Dendritic cell treated with granulocyte-macrophage colony-stimulating factor and Interleukin-4, amounts not matched to agents 40 ng/mL and 50 ng/mL, for 4 days (primary cell): ENCODE measurements at regions not wholly inside any gene's neighbourhood (a gene's known extent, or its start where the extent isn't known, plus 50 kb on each side); places are given as distances from the start of the nearest gene placed in this dataset.

Source experiments
- H3K27ac Mint-ChIP-seq: one replicate; pipeline ENCODE4 v1.8.0; 2022; ENCODE audit warnings: mild to moderate bottlenecking, mixed read lengths
- H3K27me3 Mint-ChIP-seq: one replicate; pipeline ENCODE4 v1.8.0; 2022; ENCODE audit warnings: mild to moderate bottlenecking, mixed read lengths
- H3K36me3 Mint-ChIP-seq: one replicate; pipeline ENCODE4 v1.8.0; 2022; ENCODE audit warnings: low read depth, mixed read lengths
- H3K4me1 Mint-ChIP-seq: one replicate; pipeline ENCODE4 v1.8.0; 2022; ENCODE audit warnings: low read depth, mixed read lengths
- H3K4me3 Mint-ChIP-seq: one replicate; pipeline ENCODE4 v1.8.0; 2022; ENCODE audit warnings: mild to moderate bottlenecking, moderate library complexity, mixed read lengths
- H3K9me3 Mint-ChIP-seq: one replicate; pipeline ENCODE4 v1.8.0; 2022; ENCODE audit warnings: mixed read lengths
- intact Hi-C: fragments of 100-400 bp; cut with micrococcal nuclease; formaldehyde crosslinking; loops from one replicate; pipeline ENCODE4 v1.15.0; 2022

- no peaks in the 10 kb centered on the region for H3K4me1 Mint-ChIP-seq
- H3K27me3 Mint-ChIP-seq = no peaks in the 10 kb centered on the region
- no peaks in the 10 kb centered on the region for H3K9me3 Mint-ChIP-seq
- H3K4me3 Mint-ChIP-seq = no peak overlapping the region
- intact Hi-C loops = no loop called here
- H3K27ac Mint-ChIP-seq = no peak overlapping the region
- H3K36me3 Mint-ChIP-seq = no peaks in the 10 kb centered on the region
Observed at GRCh38 chr2:129862668-129863067, 116.8 kb upstream of the RAB6C start.

GRCh38 chr2:129863350-129863749 lies 116.1 kb upstream of the RAB6C start:
- intact Hi-C loops = no loop called here
- H3K27me3 Mint-ChIP-seq = no peaks in the 10 kb centered on the region
- no peaks in the 10 kb centered on the region for H3K4me1 Mint-ChIP-seq
- no peaks in the 10 kb centered on the region for H3K36me3 Mint-ChIP-seq
- H3K27ac Mint-ChIP-seq = no peak overlapping the region
- H3K4me3 Mint-ChIP-seq = no peak overlapping the region
- H3K9me3 Mint-ChIP-seq = no peaks in the 10 kb centered on the region

DNA sequence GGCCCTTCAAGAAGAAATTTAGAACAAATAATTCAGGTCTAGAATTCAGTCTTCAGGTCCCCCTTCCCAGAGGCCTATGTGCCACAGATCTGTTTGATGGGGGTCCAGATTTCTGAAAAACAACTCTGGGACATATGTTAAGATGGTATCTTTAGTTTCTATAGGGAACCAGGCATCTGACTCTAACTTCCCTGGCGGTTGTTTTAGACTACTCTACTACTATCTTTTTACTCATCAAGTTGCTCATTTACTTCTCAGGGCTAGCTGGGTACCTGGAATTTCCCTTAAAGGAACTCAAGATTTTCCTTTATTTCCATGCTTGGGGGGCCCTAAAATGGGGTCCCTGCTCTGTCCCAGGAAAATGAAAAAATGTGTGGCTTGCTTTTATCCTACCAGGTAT lies 114.7 kb upstream of the RAB6C start:
- no peak overlapping the region for H3K27ac Mint-ChIP-seq

DNA sequence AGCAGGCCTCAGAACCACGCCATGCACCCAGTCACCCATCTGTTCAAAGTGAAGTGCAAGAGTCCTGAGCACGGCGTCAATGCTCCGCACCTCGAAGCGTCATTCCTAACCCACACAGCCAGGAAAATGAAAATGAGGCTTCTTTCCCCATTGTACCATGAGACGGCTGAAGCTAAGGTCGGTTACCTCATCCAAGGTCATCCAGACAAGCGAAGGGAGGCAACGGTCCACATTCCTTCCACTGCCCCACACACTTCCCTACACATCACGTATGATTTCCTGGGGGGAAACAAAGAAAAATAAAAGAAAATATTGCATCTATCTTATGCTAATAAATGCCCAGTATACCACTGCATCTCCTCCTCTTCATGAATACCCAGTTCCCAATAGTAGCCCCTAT lies 113.5 kb upstream of the RAB6C start:
- Mint-ChIP-seq H3K27ac (no peak overlapping the region), H3K9me3 (no peaks in the 10 kb centered on the region), H3K27me3 (no peaks in the 10 kb centered on the region), H3K36me3 (no peaks in the 10 kb centered on the region), H3K4me1 (no peaks in the 10 kb centered on the region), H3K4me3 (no peak overlapping the region)
- intact Hi-C loops = no loop called here

More for the DNA sequence above, 114.7 kb upstream of the RAB6C start:
- Mint-ChIP-seq H3K4me1 (no peaks in the 10 kb centered on the region), H3K4me3 (no peak overlapping the region), H3K36me3 (no peaks in the 10 kb centered on the region), H3K9me3 (no peaks in the 10 kb centered on the region), H3K27me3 (no peaks in the 10 kb centered on the region)
- intact Hi-C loops = no loop called here

DNA sequence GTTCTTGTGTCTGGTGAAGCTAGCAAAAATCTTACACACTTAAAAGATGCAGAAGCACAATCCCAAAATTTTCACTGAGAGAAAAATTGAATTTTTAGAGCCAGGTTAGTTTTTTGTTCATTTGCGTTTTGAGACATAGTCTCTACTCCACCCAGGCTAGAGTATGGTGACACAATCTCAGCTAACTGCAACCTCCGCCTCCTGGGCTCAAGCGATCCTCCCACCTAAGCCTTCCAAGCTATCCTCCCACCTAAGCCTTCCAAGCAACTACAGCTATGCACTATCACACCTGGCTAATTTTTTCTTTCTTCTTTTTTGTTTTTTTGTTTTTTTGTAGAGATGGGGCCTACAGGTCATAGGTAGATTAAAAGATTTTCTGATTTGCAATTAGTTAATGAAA lies 113.1 kb upstream of the RAB6C start:
- Mint-ChIP-seq H3K27ac (no peak overlapping the region), H3K9me3 (no peaks in the 10 kb centered on the region), H3K36me3 (no peaks in the 10 kb centered on the region), H3K4me3 (no peak overlapping the region), H3K27me3 (no peaks in the 10 kb centered on the region), H3K4me1 (no peaks in the 10 kb centered on the region)
- intact Hi-C loops = no loop called here

- Mint-ChIP-seq H3K4me3 (no peak overlapping the region), H3K27ac (no peak overlapping the region), H3K27me3 (no peaks in the 10 kb centered on the region), H3K9me3 (no peaks in the 10 kb centered on the region), H3K4me1 (no peaks in the 10 kb centered on the region), H3K36me3 (no peaks in the 10 kb centered on the region)
- intact Hi-C loops = no loop called here
Observed at GRCh38 chr2:129868151-129868550, 111.3 kb upstream of the RAB6C start.

DNA sequence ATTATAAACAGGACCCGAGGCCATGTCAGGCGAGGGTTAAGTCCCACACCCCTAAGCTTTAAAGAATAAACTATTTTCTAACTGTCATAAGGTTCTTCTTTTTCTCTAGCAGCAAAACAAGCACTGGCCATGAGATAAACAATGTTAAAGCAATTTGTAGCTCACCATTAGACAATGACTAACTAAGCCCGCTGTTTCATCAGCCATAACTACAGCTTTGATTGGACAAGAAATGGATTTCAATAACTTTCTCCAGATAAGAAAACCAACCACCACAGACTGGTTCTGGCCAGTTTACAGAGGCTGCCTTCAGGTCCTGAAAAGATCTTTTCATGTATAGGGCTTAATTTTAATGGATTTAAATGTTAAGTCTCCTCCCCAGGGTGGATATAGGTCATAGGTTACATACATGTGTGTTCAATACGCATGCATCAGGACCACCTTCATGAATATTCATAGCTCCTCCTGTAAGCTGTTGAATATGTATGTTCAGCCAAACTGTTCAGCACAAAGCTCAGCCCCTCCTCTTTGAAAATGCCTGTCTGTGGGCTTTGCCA lies 108.7 kb upstream of the RAB6C start:
- no peaks in the 10 kb centered on the region for H3K9me3 Mint-ChIP-seq
- no peaks in the 10 kb centered on the region for H3K27me3 Mint-ChIP-seq
- no peaks in the 10 kb centered on the region for H3K36me3 Mint-ChIP-seq
- no peak overlapping the region for H3K4me3 Mint-ChIP-seq
- H3K27ac Mint-ChIP-seq = no peak overlapping the region
- H3K4me1 Mint-ChIP-seq = no peaks in the 10 kb centered on the region
- intact Hi-C loops = no loop called here

GRCh38 chr2:129872446-129872845 lies 107.0 kb upstream of the RAB6C start:
- H3K4me3 Mint-ChIP-seq = no peak overlapping the region
- H3K36me3 Mint-ChIP-seq = peaks cover 4% of the 10 kb centered on the region
- intact Hi-C loops = no loop called here
- no peaks in the 10 kb centered on the region for H3K9me3 Mint-ChIP-seq
- H3K27ac Mint-ChIP-seq = no peak overlapping the region
- peaks cover 1% of the 10 kb centered on the region for H3K27me3 Mint-ChIP-seq
- peaks cover 7% of the 10 kb centered on the region for H3K4me1 Mint-ChIP-seq

DNA sequence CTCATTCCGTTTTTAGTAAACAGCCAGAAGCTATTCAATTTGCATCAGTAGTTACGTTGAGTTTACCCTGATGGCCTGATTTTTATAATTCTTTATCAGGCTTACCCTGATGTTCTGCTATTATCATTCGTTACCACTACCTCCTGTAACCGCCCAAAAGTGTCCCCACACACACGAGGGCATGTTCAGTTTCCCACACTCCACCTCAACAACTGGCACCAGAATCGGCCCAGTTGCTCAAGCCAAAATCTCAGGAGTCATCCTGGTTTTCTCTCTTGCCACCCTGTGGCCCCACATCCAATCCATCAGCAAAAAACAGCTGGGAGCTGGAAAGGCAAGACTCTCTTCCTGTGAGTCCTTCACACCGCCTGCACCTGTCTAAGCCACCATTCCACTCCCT lies 102.9 kb upstream of the RAB6C start:
- Mint-ChIP-seq H3K9me3 (no peaks in the 10 kb centered on the region), H3K4me1 (peaks cover 7% of the 10 kb centered on the region), H3K27me3 (peaks cover 1% of the 10 kb centered on the region), H3K4me3 (no peak overlapping the region), H3K27ac (peak overlapping the region; percentile 78), H3K36me3 (peaks cover 5% of the 10 kb centered on the region)
- intact Hi-C loops = no loop called here

DNA sequence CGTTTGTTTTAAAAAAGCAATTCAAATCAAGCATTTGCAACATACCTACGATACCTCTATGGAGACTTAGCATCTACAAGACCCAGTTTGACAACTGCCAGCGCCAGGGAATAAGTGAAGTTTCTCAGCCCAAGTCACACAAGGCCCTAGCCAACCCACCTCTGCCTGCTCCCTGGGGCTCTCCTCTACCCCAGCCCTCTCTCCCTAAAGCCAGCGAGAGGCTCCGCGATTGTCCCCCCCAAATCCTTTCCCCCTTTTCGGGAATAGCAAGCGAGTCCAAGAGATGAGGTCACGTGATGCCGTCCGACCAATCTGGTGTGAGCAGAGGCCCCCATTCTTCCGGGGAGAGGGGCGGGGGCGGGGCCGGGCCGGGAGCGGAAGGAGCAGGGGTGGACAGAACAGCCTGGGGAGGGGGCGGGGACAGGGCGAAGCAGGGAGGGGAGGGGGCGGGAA lies 102.2 kb upstream of the RAB6C start:
- H3K27me3 Mint-ChIP-seq = peaks cover 1% of the 10 kb centered on the region
- peaks cover 7% of the 10 kb centered on the region for H3K4me1 Mint-ChIP-seq
- H3K4me3 Mint-ChIP-seq = peak overlapping the region; percentile 95
- peak overlapping the region; percentile 78 for H3K27ac Mint-ChIP-seq
- H3K9me3 Mint-ChIP-seq = no peaks in the 10 kb centered on the region
- intact Hi-C loops = no loop called here
- peaks cover 5% of the 10 kb centered on the region for H3K36me3 Mint-ChIP-seq

GRCh38 chr2:129877795-129878775 lies 101.4 kb upstream of the RAB6C start:
- intact Hi-C loops = no loop called here
- Mint-ChIP-seq H3K9me3 (no peaks in the 10 kb centered on the region), H3K36me3 (peaks cover 5% of the 10 kb centered on the region), H3K27ac (no peak overlapping the region), H3K27me3 (peaks cover 1% of the 10 kb centered on the region), H3K4me3 (peak overlapping the region; percentile 46), H3K4me1 (peaks cover 7% of the 10 kb centered on the region)

GRCh38 chr2:129879614-129880180 lies 99.8 kb upstream of the RAB6C start:
- Mint-ChIP-seq H3K9me3 (no peaks in the 10 kb centered on the region), H3K27ac (no peak overlapping the region), H3K4me3 (no peak overlapping the region), H3K4me1 (peaks cover 7% of the 10 kb centered on the region), H3K27me3 (peaks cover 1% of the 10 kb centered on the region), H3K36me3 (peaks cover 5% of the 10 kb centered on the region)
- intact Hi-C loops = no loop called here

DNA sequence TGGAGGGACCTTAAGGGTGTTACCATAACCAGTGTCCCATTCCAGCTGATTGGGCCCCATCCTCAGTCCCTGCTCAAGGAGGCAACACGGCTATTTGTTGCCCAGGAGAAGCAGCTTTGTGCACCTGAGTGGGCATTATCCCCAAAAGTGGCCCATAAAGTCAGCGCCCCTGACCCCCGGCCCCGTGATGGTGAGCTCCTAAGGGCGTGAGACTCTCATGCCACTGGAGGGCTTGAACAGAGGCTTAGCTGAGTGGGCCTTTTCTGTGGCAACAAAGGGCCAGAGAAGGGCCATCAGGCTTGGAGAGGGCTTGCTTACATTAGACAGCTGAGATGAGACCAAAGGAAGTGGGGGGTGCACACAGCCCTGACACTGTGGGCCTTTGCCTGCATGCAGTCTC lies 99.2 kb upstream of the RAB6C start:
- intact Hi-C loops = no loop called here
- peaks cover 5% of the 10 kb centered on the region for H3K36me3 Mint-ChIP-seq
- no peaks in the 10 kb centered on the region for H3K9me3 Mint-ChIP-seq
- peaks cover 1% of the 10 kb centered on the region for H3K27me3 Mint-ChIP-seq
- H3K4me1 Mint-ChIP-seq = peaks cover 7% of the 10 kb centered on the region
- no peak overlapping the region for H3K27ac Mint-ChIP-seq
- H3K4me3 Mint-ChIP-seq = no peak overlapping the region

DNA sequence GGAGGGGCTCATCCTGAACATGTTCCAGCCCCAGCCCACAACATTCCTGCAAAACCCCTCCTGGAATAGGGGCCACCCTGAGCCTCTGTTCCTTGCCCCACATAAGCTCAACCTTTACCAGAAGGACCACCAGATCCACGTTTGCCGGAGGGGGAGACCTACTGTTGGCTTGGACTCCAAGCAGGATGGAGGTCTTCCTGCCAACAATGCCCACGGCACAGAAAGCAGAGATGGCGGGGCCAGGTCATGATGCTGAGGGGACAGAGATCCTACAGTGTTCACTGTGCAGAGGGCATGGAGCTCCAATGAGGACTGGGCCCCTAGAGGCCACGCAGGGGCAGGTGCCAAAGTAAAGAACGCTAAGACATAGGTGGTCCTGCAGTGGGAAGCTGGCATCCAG lies 98.5 kb upstream of the RAB6C start:
- peaks cover 3% of the 10 kb centered on the region for H3K27me3 Mint-ChIP-seq
- no peak overlapping the region for H3K27ac Mint-ChIP-seq
- no peak overlapping the region for H3K4me3 Mint-ChIP-seq
- H3K9me3 Mint-ChIP-seq = no peaks in the 10 kb centered on the region
- H3K4me1 Mint-ChIP-seq = peaks cover 7% of the 10 kb centered on the region
- H3K36me3 Mint-ChIP-seq = peaks cover 5% of the 10 kb centered on the region
- intact Hi-C loops = no loop called here
